ENCODE measurements at regions not wholly inside any gene's neighbourhood (a gene's known extent, or its start where the extent isn't known, plus 50 kb on each side); places are given as distances from the start of the nearest gene placed in this dataset.

- Histone ChIP-seq H4K20me1 (ENCODE audit: insufficient read depth, low read length) (no peaks in the 10 kb centered on the region), H3K9ac (ENCODE audit: insufficient read depth, low read length, poor library complexity, severe bottlenecking) (no peak overlapping the region), H3K4me1 (ENCODE audit: control insufficient read depth in 1 of 2, insufficient read depth in 2 of 2, low read length in 2 of 2) (no peaks in the 10 kb centered on the region), H3K9me3 (replicated peaks in 1 of 2; ENCODE audit: control insufficient read depth in 1 of 2, insufficient read depth in 1 of 2, low read length in 2 of 2) (no peaks in the 10 kb centered on the region), H3K27me3 (ENCODE audit: control insufficient read depth in 2 of 2, insufficient read depth in 2 of 2, low read length in 2 of 2) (peaks cover 0 to 4% of the 10 kb centered on the region in 2 donors), H3K79me2 (ENCODE audit: insufficient read depth, low read length) (no peaks in the 10 kb centered on the region), H3K4me3 (replicated peaks in 1 of 3; ENCODE audit: low read depth in 2 of 3, low read length in 3 of 3) (no peak overlapping the region), H3K4me2 (replicated peaks; ENCODE audit: extremely low read depth, low read length, poor library complexity, severe bottlenecking) (no peak overlapping the region), H2AFZ (ENCODE audit: insufficient read depth, low read depth, low read length, poor library complexity, severe bottlenecking) (no peak overlapping the region), H3K27ac (ENCODE audit: low read depth in 1 of 2, low read length in 2 of 2) (no peak overlapping the region), H3K36me3 (replicated peaks in 1 of 2; ENCODE audit: control insufficient read depth in 1 of 2, insufficient read depth in 2 of 2, low read length in 2 of 2) (no peaks in the 10 kb centered on the region)
- Mint-ChIP-seq H3K9me3 (peaks cover 0 to 2% (median 0%) of the 10 kb centered on the region in 7 donors), H3K36me3 (no peaks in the 10 kb centered on the region), H3K27ac (no peak overlapping the region), H3K27me3 (ENCODE audit: low read depth in 3 of 3) (peaks cover 9 to 14% (median 10%) of the 10 kb centered on the region in 3 donors), H3K4me1 (peaks cover 5% of the 10 kb centered on the region), H3K4me3 (peak overlapping the region in 1 of 2 donors; percentile 47)
- intact Hi-C loops (cut with micrococcal nuclease): loop anchor here (5.0 kb wide), 2 partner anchors 42 to 182 kb away; no protein-coding TSS in a partner anchor
- peak; percentile 49 to 69 (median 50) for DNase-seq
- peak; percentile 90 for TF ChIP-seq CTCF (IDR thresholded peaks at IDR 0.05)
- WGBS (ENCODE audit: insufficient coverage): 14% methylated on average over 1 of the region's 11 CpGs
These were observed 146.5 kb upstream of the RAG2 start for GRCh38 chr11:36744375-36745168.

GRCh38 chr11:36743039-36743438 lies 145.0 kb upstream of the RAG2 start:
- H3K4me3 Mint-ChIP-seq: no peak overlapping the region
- WGBS (ENCODE audit: insufficient coverage): no CpG with 5 or more reads among the region's 2 CpGs
- peaks cover 0 to 2% (median 0%) of the 10 kb centered on the region in 7 donors for H3K9me3 Mint-ChIP-seq
- Histone ChIP-seq H3K4me2 (replicated peaks; ENCODE audit: extremely low read depth, low read length, poor library complexity, severe bottlenecking) (no peak overlapping the region), H4K20me1 (ENCODE audit: insufficient read depth, low read length) (no peaks in the 10 kb centered on the region), H3K4me1 (ENCODE audit: control insufficient read depth in 1 of 2, insufficient read depth in 2 of 2, low read length in 2 of 2) (no peaks in the 10 kb centered on the region), H3K27me3 (ENCODE audit: control insufficient read depth in 2 of 2, insufficient read depth in 2 of 2, low read length in 2 of 2) (peaks cover 0 to 4% of the 10 kb centered on the region in 2 donors), H3K36me3 (replicated peaks in 1 of 2; ENCODE audit: control insufficient read depth in 1 of 2, insufficient read depth in 2 of 2, low read length in 2 of 2) (no peaks in the 10 kb centered on the region), H3K27ac (ENCODE audit: low read depth in 1 of 2, low read length in 2 of 2) (no peak overlapping the region), H2AFZ (ENCODE audit: insufficient read depth, low read depth, low read length, poor library complexity, severe bottlenecking) (no peak overlapping the region), H3K9ac (ENCODE audit: insufficient read depth, low read length, poor library complexity, severe bottlenecking) (no peak overlapping the region), H3K4me3 (replicated peaks in 1 of 3; ENCODE audit: low read depth in 2 of 3, low read length in 3 of 3) (no peak overlapping the region), H3K9me3 (replicated peaks in 1 of 2; ENCODE audit: control insufficient read depth in 1 of 2, insufficient read depth in 1 of 2, low read length in 2 of 2) (no peaks in the 10 kb centered on the region), H3K79me2 (ENCODE audit: insufficient read depth, low read length) (no peaks in the 10 kb centered on the region)
- H3K36me3 Mint-ChIP-seq: no peaks in the 10 kb centered on the region
- H3K4me1 Mint-ChIP-seq: peaks cover 5% of the 10 kb centered on the region
- intact Hi-C loops (cut with micrococcal nuclease): no loop called here
- H3K27ac Mint-ChIP-seq: no peak overlapping the region
- H3K27me3 Mint-ChIP-seq (ENCODE audit: low read depth in 3 of 3): peaks cover 9 to 10% (median 10%) of the 10 kb centered on the region in 3 donors
- no peak for TF ChIP-seq CTCF (IDR thresholded peaks at IDR 0.05)
- no peak for DNase-seq
